ENCODE measurements at regions not wholly inside any gene's neighbourhood (a gene's known extent, or its start where the extent isn't known, plus 50 kb on each side); places are given as distances from the start of the nearest gene placed in this dataset.
"Not testable (repeated sequence)": the region's sequence is repeated elsewhere in the genome, so short reads cannot be mapped to it uniquely, and the experiment has no call there.

GRCh38 chr10:9138829-9139228 is 1084.3 kb downstream of the GATA3 start:
- in situ Hi-C loops (cut with HindIII; ENCODE audit: low sequenced_read_pairs) = not testable (repeated sequence)

DNA sequence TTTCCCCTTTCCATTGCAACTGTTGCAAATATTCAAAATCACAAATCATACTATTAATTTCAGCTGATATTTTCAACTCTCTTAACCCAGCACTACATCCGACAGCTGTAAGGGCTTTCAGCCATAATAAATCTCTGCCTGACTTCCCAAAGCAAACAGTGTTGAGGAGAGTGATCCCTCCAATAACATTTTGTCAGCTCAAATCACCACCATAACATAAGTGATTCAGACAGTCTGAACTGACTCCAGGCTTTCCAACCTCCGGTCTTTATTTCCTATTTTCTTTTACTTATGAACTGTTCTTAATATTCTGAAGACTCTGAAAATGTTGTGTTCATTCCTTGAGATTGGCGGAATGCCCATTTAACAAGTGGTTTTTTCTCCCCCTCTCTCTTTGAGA is 1085.9 kb downstream of the GATA3 start:
- in situ Hi-C loops (cut with HindIII; ENCODE audit: low sequenced_read_pairs) = loop anchor here (5.0 kb wide), 1 partner anchor 57 kb away; no protein-coding TSS in a partner anchor

DNA sequence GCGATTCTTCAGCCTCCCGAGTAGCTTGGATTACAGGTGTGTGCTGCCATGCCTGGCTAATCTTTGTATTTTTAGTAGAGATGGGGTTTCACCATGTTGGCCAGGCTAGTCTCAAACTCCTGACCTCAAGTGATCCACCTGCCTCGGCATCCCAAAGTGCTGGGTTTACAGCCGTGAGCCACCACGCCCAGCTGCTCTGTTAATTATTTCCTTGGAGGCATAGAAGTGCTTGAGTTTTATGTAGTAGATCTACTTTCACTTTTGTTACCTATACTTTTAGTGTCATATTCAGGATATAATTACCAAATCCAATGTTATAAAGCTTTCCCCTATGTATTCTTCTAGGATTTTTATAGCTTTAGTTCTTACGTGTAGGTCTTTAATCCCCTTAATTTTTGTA is 1093.0 kb downstream of the GATA3 start:
- in situ Hi-C loops (cut with HindIII; ENCODE audit: low sequenced_read_pairs) = no loop called here

- in situ Hi-C loops (cut with HindIII; ENCODE audit: low sequenced_read_pairs) = no loop called here
Measured at GRCh38 chr10:9149134-9149533, 1094.6 kb downstream of the GATA3 start.

DNA sequence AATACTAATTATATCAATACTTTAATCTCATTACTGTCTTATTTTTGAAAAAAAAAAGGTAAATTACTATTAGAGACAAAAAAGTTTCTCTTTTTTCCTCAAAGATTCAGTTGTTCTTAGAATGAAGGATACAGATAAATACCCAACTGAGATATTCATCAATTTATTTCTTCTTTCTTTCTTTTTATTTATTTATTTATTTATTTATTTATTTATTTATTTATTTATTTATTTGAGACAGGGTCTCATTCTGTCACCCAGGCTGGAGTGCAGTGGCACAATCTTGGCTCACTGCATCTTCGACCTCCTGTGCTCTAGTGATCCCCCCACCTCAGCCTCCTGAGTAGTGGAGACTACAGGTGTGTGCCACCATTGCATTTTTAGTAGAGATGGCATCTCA is 1098.6 kb downstream of the GATA3 start:
- in situ Hi-C loops (cut with HindIII; ENCODE audit: low sequenced_read_pairs) = loop anchor here (10.0 kb wide), 1 partner anchor 1118 kb away; no protein-coding TSS in a partner anchor

DNA sequence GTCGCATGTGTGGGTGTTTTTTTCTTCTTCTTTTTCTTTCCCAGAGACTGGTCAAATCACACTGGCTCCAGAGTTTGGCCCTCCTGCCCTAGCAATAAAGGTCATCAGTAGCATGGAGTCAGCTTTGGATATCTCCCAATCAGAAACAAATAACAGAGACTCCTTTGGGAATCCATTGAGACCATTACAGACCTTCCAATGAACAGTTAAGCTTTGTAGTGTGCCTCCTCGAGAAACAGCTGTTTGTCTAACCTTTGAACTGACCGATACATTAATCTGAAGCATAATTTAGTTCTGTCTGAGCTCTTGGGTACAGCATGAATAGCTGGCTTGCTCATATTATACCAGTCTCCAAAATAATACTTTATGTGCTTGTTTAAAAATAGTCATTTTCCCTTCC is 1103.2 kb downstream of the GATA3 start:
- in situ Hi-C loops (cut with HindIII; ENCODE audit: low sequenced_read_pairs) = loop anchor here (10.0 kb wide), 1 partner anchor 1123 kb away; no protein-coding TSS in a partner anchor

- in situ Hi-C loops (cut with HindIII; ENCODE audit: low sequenced_read_pairs) = loop anchor here (10.0 kb wide), 1 partner anchor 1124 kb away; no protein-coding TSS in a partner anchor
Measured at GRCh38 chr10:9158675-9159074, 1104.2 kb downstream of the GATA3 start.

DNA sequence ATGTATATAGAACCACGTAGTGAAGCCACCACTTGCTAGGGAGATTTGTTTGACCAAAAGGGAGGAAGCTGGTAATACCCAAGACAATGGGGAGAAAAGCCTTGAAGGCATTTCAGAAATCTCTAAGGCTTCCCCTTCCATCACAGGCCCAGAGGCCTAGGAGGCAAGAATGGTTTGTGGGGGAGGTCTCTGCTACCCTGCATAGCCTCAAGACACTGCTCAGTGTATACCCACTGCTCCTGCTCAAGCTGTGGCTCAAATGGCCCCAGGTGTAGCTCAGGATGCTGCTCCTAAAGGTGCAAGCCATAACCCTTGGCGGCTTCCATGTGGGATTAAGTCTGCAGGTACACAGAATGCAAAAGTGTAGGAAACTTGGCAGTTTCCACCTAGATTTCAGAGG is 1105.8 kb downstream of the GATA3 start:
- in situ Hi-C loops (cut with HindIII; ENCODE audit: low sequenced_read_pairs) = no loop called here

GRCh38 chr10:9163699-9164098 is 1109.2 kb downstream of the GATA3 start:
- in situ Hi-C loops (cut with HindIII; ENCODE audit: low sequenced_read_pairs) = no loop called here

DNA sequence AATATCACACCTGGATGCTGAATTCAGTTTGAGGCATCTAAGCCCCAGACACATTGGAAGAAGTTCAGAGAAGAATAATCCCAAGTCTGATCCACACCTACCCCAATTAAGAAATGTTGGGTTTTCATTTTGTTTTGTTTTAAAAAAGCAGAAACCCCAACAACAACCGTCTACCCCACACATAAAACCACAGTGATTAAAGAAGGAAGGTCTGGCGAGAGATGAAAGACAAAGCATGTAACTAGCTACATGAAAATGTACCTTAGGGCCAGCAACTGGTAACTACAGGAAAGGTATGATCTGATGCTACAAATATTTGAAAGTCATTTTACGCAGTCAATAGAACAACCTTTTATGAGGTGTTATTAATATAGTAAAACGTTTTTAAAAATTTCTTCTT is 1112.3 kb downstream of the GATA3 start:
- in situ Hi-C loops (cut with HindIII; ENCODE audit: low sequenced_read_pairs) = no loop called here

DNA sequence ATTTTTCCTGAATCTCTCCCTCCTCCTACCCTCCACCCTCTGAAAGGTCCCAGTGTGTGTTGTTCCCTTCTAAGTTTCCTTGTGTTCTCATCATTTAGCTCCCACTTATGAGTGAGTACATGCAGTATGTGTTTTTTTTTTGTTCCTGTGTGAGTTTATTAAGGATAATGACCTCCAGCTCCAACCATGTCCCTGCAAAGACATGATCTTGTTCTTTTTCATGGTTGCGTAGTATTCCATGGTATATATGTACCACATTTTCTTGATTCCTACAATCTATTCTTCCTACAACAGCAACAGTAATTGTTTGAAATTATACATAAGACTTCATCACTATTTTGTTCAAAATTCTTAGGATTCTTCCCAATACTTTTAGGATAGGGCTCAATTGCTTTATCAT is 1117.8 kb downstream of the GATA3 start:
- in situ Hi-C loops (cut with HindIII; ENCODE audit: low sequenced_read_pairs) = no loop called here

GRCh38 chr10:9175200-9175599 is 1120.7 kb downstream of the GATA3 start:
- in situ Hi-C loops (cut with HindIII; ENCODE audit: low sequenced_read_pairs) = no loop called here

DNA sequence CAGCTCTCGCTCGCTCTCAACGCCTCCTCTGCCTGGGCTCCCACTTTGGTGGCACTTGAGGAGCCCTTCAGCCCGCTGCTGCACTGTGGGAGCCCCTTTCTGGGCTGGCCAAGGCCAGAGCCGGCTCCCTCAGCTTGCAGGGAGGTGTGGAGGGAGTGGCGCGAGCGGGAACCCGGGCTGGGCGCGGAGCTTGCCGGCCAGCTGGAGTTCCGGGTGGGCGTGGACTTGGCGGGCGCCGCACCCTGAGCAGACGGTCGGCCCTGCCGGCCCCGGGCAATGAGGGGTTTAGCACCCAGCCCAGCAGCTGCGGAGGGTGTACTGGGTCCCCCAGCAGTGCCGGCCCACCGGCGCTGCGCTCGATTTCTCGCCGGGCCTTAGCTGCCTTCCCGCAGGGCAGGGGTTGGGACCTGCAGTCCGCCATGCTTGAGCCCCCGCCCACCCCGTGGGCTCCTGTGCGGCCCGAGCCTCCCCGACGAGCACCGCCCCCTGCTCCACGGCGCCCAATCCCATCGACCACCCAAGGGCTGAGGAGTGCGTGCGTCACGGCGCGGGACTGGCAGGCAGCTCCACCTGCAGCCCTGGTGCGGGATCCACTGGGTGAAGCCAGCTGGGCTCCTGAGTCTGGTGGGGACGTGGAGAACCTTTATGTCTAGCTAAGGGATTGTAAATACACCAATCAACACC is 1128.9 kb downstream of the GATA3 start:
- in situ Hi-C loops (cut with HindIII; ENCODE audit: low sequenced_read_pairs) = not testable (repeated sequence)

DNA sequence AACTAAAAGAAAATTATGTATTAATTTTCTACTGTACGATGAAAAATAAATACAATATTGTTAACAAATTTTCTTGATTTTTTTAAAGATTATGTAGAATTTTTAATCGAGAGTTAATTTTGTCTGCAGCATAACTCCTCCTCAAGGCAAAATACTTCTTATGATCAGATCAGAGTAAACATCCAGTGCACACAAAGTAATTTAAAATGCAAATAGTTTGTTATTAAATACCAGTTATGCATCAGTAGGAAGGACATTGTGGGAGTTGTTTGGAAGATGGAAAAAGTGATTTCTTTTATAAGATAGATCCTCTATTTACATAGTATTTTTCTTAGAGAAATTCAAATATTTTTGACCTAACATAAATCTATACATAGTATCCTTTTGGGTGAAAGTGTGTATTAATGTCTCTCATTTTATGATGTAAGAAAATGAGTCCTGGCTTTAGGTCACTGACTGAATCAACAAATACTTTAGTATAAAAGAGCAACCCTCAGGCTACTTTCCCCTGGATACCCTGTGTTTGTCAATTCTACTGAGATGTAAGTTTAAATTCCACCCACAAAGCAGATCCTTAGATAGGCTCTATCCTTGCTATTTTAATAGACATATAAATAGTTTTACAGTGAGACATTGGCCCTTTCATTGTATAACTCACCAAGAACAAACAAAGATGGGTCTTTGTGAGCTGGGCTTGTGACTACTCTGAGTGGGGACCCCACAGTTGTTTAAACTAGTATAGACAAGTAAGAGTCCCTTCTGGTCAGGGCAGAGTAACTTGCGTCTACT is 1133.7 kb downstream of the GATA3 start:
- in situ Hi-C loops (cut with HindIII; ENCODE audit: low sequenced_read_pairs) = no loop called here

DNA sequence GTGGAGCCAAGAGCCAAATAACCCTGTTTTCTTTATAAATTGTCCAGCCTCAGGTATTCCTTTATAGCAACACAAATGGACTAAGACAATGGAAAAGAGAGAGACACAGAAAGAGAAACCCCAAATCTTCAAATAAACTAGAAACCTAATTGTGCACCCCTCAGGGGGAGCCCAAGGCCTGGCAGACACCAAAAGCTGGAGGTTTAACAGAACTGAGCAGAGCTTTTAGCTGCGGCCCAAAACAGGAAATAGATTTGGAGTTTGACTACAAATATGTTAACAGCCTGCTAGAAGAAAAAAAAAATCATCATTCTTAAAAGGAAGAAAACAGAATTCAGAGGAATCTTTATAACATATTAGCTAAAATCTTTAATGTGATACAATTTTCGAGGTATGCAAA is 1135.0 kb downstream of the GATA3 start:
- in situ Hi-C loops (cut with HindIII; ENCODE audit: low sequenced_read_pairs) = no loop called here

- in situ Hi-C loops (cut with HindIII; ENCODE audit: low sequenced_read_pairs) = no loop called here
Measured at GRCh38 chr10:9193120-9193519, 1138.6 kb downstream of the GATA3 start.

GRCh38 chr10:9195385-9195784 is 1140.9 kb downstream of the GATA3 start:
- in situ Hi-C loops (cut with HindIII; ENCODE audit: low sequenced_read_pairs) = loop anchor here (5.0 kb wide), 1 partner anchor 53 kb away; no protein-coding TSS in a partner anchor

GRCh38 chr10:9198611-9199010 is 1144.1 kb downstream of the GATA3 start:
- in situ Hi-C loops (cut with HindIII; ENCODE audit: low sequenced_read_pairs) = loop anchor here (5.0 kb wide), 1 partner anchor 56 kb away; no protein-coding TSS in a partner anchor

GRCh38 chr10:9205558-9205957 is 1151.1 kb downstream of the GATA3 start:
- in situ Hi-C loops (cut with HindIII; ENCODE audit: low sequenced_read_pairs) = loop anchor here (25.0 kb wide), 1 partner anchor 1318 kb away; no protein-coding TSS in a partner anchor

- in situ Hi-C loops (cut with HindIII; ENCODE audit: low sequenced_read_pairs) = loop anchor here (25.0 kb wide), 1 partner anchor 1322 kb away; no protein-coding TSS in a partner anchor
Measured at GRCh38 chr10:9209105-9209798, 1154.8 kb downstream of the GATA3 start.

- in situ Hi-C loops (cut with HindIII; ENCODE audit: low sequenced_read_pairs) = loop anchor here (5.0 to 25.0 kb wide), 2 partner anchors 76 to 1324 kb away; no protein-coding TSS in a partner anchor
Measured at GRCh38 chr10:9211228-9211627, 1156.7 kb downstream of the GATA3 start.
